GM12865 (cell line): ENCODE measurements at regions not wholly inside any gene's neighbourhood (a gene's known extent, or its start where the extent isn't known, plus 50 kb on each side); places are given as distances from the start of the nearest gene placed in this dataset.

Experiments
- DNase-seq: peaks from one replicate; pipeline ENCODE4 v3.0.0; 2010; ENCODE audit warnings: low read depth
- H3K4me3 ChIP-seq: 2 replicates; pipeline ENCODE4 v1.5.1; 2011; ENCODE audit warnings: mild to moderate bottlenecking, low read depth, low read length, control low read depth
- TF ChIP-seq, protein P1 (sequence below): IDR thresholded peaks from 2 replicates; pipeline ENCODE4 v1.5.1; 2011; ENCODE audit warnings: low read length, control low read depth, low read depth, inconsistent platforms; ENCODE audit not compliant: insufficient read depth; ENCODE audit errors: missing control alignments

DNA sequence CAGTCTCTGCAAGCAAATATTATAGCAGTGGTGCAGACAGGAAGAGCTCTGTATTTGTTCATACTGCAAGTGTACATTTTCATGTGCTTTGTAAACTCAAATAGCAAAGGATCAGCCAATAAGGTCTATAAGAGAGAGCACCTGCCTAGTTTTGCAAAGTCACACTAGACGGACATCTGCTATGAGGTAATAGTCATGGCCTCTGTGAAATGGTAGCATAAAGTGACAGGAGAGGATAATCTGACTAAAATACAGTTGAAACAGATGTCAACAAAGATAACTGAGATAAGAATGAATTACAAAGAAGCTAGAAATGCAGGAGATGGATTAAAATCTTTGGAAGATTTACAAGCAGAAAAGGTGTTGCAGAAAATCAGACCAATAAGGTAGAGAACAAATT, 70.6 kb upstream of the SPON1 start:
- TF ChIP-seq, protein P1, sequence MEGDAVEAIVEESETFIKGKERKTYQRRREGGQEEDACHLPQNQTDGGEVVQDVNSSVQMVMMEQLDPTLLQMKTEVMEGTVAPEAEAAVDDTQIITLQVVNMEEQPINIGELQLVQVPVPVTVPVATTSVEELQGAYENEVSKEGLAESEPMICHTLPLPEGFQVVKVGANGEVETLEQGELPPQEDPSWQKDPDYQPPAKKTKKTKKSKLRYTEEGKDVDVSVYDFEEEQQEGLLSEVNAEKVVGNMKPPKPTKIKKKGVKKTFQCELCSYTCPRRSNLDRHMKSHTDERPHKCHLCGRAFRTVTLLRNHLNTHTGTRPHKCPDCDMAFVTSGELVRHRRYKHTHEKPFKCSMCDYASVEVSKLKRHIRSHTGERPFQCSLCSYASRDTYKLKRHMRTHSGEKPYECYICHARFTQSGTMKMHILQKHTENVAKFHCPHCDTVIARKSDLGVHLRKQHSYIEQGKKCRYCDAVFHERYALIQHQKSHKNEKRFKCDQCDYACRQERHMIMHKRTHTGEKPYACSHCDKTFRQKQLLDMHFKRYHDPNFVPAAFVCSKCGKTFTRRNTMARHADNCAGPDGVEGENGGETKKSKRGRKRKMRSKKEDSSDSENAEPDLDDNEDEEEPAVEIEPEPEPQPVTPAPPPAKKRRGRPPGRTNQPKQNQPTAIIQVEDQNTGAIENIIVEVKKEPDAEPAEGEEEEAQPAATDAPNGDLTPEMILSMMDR, result no peak
- no peak for DNase-seq
- H3K4me3 ChIP-seq, result no peak overlapping the region

DNA sequence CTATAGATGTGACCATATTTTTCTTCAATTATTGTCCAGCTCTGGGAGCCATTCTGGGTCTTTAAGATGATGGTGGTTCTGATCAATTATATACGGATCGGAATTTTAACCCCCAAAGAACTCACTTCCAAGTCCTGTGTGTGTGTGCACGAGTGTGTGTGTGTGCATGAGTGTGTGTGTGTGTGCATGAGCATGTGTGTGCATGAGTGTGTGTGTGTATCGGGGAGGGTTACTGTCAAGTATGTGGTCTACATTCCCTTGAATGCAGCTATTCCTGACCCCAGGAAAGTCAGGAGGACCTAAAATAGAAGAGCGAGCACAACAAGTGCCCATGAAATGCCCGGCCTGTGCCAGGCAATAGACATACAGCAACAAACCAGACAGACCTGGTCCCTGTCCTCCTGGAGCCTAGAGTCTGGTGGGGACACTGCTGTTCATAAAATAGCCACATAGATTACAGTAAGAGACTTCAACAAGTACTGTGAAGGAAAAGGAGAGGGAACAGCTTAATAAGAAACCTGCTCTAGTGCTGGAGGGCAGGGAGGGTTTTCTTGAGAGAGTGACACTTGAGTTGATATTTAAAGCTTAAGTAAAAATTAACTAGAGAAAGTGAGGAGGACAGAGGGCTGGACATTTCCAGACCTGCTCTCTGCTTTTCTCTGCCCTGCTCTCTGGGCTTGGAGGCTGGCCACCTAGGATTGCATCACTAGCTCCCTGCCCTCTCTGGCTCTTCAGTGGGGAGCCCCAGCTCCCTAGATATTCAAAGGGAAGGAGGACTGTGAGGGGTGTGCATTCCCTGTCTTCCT, 66.1 kb upstream of the SPON1 start:
- TF ChIP-seq, protein P1, result no peak

DNA sequence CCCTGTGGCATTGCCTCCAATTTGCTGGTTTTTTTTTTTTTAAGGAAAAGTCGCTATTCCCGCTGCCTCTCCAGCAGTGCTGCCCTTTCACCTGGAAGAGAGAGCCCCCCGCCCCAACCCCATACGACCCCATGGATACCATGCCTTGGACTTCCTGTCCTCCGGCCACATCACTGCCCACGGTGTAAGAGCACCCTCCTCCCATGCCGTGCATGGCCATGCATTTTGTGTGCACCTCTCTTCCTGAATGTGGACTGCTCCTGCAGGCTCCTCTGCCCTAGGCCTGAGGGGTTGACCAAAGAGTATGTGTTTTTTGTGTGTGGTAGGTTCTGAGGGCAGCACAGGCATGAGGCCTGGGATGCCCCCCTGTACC, 65.6 kb upstream of the SPON1 start:
- H3K4me3 ChIP-seq, result no peak overlapping the region
- DNase-seq, result no peak
- TF ChIP-seq, protein P1, result no peak

More for the DNA sequence above, 66.1 kb upstream of the SPON1 start:
- no peak for DNase-seq
- H3K4me3 ChIP-seq, result no peak overlapping the region

DNA sequence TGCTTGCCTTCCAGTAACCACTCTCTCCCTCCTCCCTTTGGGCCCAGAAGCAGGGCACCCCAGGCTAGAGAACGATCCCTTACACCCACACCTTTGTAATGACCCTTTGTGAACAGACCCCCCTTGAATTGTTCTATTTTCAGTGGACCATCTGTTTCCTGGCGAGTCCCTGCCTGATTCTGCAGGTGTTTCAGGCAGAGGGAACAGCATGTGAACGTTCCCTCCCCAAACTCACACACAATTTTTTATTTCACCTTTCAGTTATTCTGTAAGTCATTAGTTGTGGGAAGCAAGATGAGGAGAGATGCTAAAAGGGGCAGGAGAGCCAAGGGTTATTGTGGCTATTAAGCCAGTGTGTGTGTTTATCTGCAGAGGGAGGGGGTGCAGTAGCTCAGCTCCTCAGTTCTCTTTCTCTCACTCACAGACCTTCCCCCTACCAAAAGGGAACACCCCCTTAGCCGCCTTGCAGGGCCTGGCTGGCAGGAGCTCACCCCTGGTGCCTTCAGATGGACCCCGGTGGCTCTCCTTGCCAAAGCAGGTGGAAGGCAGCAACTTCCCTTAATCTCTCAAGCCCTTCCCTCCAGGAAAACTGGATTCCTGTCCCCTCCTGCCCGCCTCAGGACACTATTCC, 64.8 kb upstream of the SPON1 start:
- DNase-seq, result no peak
- TF ChIP-seq, protein P1, result no peak
- no peak overlapping the region for H3K4me3 ChIP-seq

DNA sequence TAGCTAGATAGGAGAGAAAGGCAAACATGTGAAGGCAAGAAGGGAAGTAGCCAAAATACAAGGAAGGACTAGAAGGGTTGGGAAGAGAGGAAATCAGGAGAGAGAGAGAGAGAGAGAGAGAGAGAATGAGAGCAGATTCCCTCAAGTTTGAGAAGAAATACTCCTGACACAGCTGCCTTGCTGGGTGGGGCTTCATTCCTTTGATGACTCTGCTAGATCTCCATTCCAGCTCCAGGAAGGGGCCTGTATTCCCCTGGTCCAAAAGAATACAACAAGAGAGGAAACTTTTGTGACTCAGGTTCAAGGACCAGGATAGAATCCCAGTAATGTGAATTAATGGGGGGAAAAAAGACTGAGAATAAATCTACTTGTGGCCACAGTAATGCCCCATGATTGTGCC, 62.9 kb upstream of the SPON1 start:
- H3K4me3 ChIP-seq, result no peak overlapping the region
- no peak for DNase-seq
- TF ChIP-seq, protein P1, result no peak

DNA sequence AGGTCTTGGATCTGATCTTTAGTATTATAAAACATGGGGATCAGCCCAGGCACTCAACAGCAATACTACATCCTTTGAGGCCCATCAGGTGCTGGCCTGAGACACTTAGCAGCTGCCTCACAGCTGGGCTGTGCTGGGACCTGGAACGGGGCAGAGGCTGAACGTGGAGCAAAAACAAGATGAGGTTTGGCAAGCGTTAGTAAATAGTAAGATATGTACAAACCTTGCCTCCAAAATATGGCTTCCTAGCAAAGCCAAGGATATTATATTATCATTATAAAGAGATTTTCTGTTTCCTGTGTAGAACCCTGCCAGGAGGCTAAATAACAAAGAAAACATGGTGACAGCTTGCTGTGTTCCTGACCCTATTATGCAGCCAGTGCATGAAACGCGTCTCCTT, 60.0 kb upstream of the SPON1 start:
- DNase-seq, result no peak
- no peak overlapping the region for H3K4me3 ChIP-seq
- TF ChIP-seq, protein P1, result no peak
